B cell (primary cell): ENCODE measurements at regions not wholly inside any gene's neighbourhood (a gene's known extent, or its start where the extent isn't known, plus 50 kb on each side); places are given as distances from the start of the nearest gene placed in this dataset.

Experiments used
- ATAC-seq: fragments of 200-7000 bp; cut with Tn5 transposase; one replicate; pipeline ENCODE4 v1.10.0; 2021; ENCODE audit warnings: low read depth, mild to moderate bottlenecking, moderate number of reproducible peaks, moderate library complexity
- CTCF ChIA-PET: fragments of 350-600 bp; sonication (Branson Sonifier 250); formaldehyde crosslinking; loops from one replicate; lab custom pipeline; 2021; ENCODE audit warnings: antibody characterized with exemption, inconsistent platforms; lab: Charles Lee
- POLR2A ChIA-PET: fragments of 350-600 bp; sonication (Branson Sonifier 250); formaldehyde crosslinking; loops from one replicate; lab custom pipeline; 2021; ENCODE audit warnings: antibody characterized with exemption; lab: Charles Lee
- DNase-seq: peaks from one replicate; pipeline ENCODE4 v3.0.0; 2013
- H2AFZ ChIP-seq: 2 replicates; pipeline ENCODE4 v1.6.1; 2012; ENCODE audit warnings: mild to moderate bottlenecking, low read depth, low read length; ENCODE audit not compliant: insufficient read depth, poor library complexity, severe bottlenecking
- H3K27ac ChIP-seq, 2 donors: 1 replicate in 1 of 2; 2 replicates in 1 of 2; pipeline ENCODE4 v1.5.1; 2012 to 2013; ENCODE audit warnings: low read length in 2 of 2, mild to moderate bottlenecking in 2 of 2, moderate library complexity in 1 of 2
- H3K27me3 ChIP-seq, 4 experiments: fragments of 200-600 bp in 1 of 4; sonication (generic) in 1 of 4; replicated peaks in 1 of 4; 1 replicate in 2 of 4; 2 replicates in 2 of 4; pipeline versions ENCODE4 v1.6.1 to v1.7.0; 2013 to 2016; ENCODE audit warnings: low read length in 3 of 4, mild to moderate bottlenecking in 2 of 4, mixed read lengths in 1 of 4, moderate library complexity in 1 of 4; ENCODE audit not compliant: insufficient read depth in 4 of 4, control insufficient read depth in 3 of 4; ENCODE audit errors: control extremely low read depth in 1 of 4
- H3K36me3 ChIP-seq, 2 experiments: replicated peaks in 1 of 2; 1 replicate in 1 of 2; 2 replicates in 1 of 2; pipeline versions ENCODE4 v1.6.1 to v1.7.1; 2013; ENCODE audit warnings: low read length in 1 of 2; ENCODE audit not compliant: insufficient read depth in 2 of 2, control insufficient read depth in 1 of 2; ENCODE audit errors: control extremely low read depth in 1 of 2, extremely low read depth in 1 of 2
- H3K4me1 ChIP-seq, 2 donors: fragments of 200-600 bp in 1 of 2; sonication (generic) in 1 of 2; 1 replicate in 1 of 2; 2 replicates in 1 of 2; pipeline versions ENCODE4 v1.5.1 to v1.6.1; 2013 to 2017; ENCODE audit warnings: low read length in 2 of 2; ENCODE audit not compliant: control insufficient read depth in 2 of 2, insufficient read depth in 2 of 2
- H3K4me2 ChIP-seq: replicated peaks from 2 replicates; pipeline ENCODE3; 2012; ENCODE audit warnings: mild to moderate bottlenecking, low read depth, low read length; ENCODE audit not compliant: poor library complexity, severe bottlenecking
- H3K4me3 ChIP-seq, 5 experiments: fragments of 200-600 bp in 1 of 5; sonication (generic) in 1 of 5; 1 replicate in 3 of 5; 2 replicates in 2 of 5; pipeline versions ENCODE4 v1.5.1 to v1.7.0; 2011 to 2016; ENCODE audit warnings: low read length in 4 of 5, mild to moderate bottlenecking in 4 of 5, low read depth in 2 of 5, control low read depth in 1 of 5, moderate library complexity in 1 of 5; ENCODE audit not compliant: insufficient read depth in 1 of 5; ENCODE audit errors: control extremely low read depth in 1 of 5, extremely low read depth in 1 of 5
- H3K79me2 ChIP-seq: fragments of 200-600 bp; sonication (generic); one replicate; pipeline ENCODE4 v1.6.0; 2016; ENCODE audit warnings: low read length; ENCODE audit not compliant: control insufficient read depth, insufficient read depth
- H3K9ac ChIP-seq: fragments of 200-600 bp; sonication (generic); 2 replicates; pipeline ENCODE4 v1.6.1; 2017; ENCODE audit warnings: mild to moderate bottlenecking, low read length, moderate library complexity
- H3K9me3 ChIP-seq, 3 donors: one replicate each; pipeline versions ENCODE4 v1.6.1 to v1.7.1; 2013; ENCODE audit warnings: low read length in 2 of 3; ENCODE audit not compliant: control insufficient read depth in 2 of 3, insufficient read depth in 1 of 3; ENCODE audit errors: control extremely low read depth in 1 of 3
- H4K20me1 ChIP-seq: 2 replicates; pipeline ENCODE4 v1.6.0; 2012; ENCODE audit warnings: mild to moderate bottlenecking, low read length; ENCODE audit not compliant: insufficient read depth, control insufficient read depth, poor library complexity, severe bottlenecking
- H3K27ac Mint-ChIP-seq: one replicate; pipeline ENCODE4 v1.8.0; 2021; ENCODE audit warnings: mixed read lengths
- H3K27me3 Mint-ChIP-seq: one replicate; pipeline ENCODE4 v1.8.0; 2021; ENCODE audit warnings: mixed read lengths
- H3K4me1 Mint-ChIP-seq: one replicate; pipeline ENCODE4 v1.8.0; 2021; ENCODE audit warnings: mixed read lengths
- H3K4me3 Mint-ChIP-seq: one replicate; pipeline ENCODE4 v1.8.0; 2021; ENCODE audit warnings: mixed read lengths
- H3K9me3 Mint-ChIP-seq: one replicate; pipeline ENCODE4 v1.8.0; 2022; ENCODE audit warnings: mixed read lengths; ENCODE audit not compliant: insufficient read depth
- EZH2 ChIP-seq: IDR thresholded peaks from 2 replicates; pipeline ENCODE4 v1.6.1; 2012; ENCODE audit warnings: borderline replicate concordance, low read depth, mild to moderate bottlenecking, moderate library complexity, low read length; ENCODE audit not compliant: insufficient read depth, poor library complexity, severe bottlenecking
- WGBS: methylation state at CpG from one replicate; pipeline ENCODE4 v1.1.5; 2013; ENCODE audit warnings: missing lambda C conversion rate; ENCODE audit not compliant: insufficient coverage; 5-methylcytosine and 5-hydroxymethylcytosine counted together
- intact Hi-C: fragments of 100-400 bp; cut with micrococcal nuclease; formaldehyde crosslinking; loops from one replicate; pipeline ENCODE4 v1.10.0; 2022
- TF ChIP-seq, protein P1 (sequence below): fragments of 200-600 bp; IDR thresholded peaks from one replicate; pipeline ENCODE4 v1.8.0; 2022; ENCODE audit warnings: antibody characterized with exemption, mild to moderate bottlenecking

GRCh38 chr6:104019075-104019753 lies 840.5 kb downstream of the HACE1 start:
- POLR2A ChIA-PET: no interaction called here
- no peaks in the 10 kb centered on the region for H4K20me1 ChIP-seq
- Mint-ChIP-seq H3K27me3 (no peaks in the 10 kb centered on the region), H3K4me1 (no peaks in the 10 kb centered on the region), H3K27ac (no peak overlapping the region), H3K9me3 (no peaks in the 10 kb centered on the region), H3K4me3 (no peak overlapping the region)
- no peak overlapping the region for H3K4me2 ChIP-seq
- no peak overlapping the region for H3K4me3 ChIP-seq
- H3K27ac ChIP-seq: no peak overlapping the region
- ATAC-seq: no peak
- H3K79me2 ChIP-seq: no peaks in the 10 kb centered on the region
- intact Hi-C loops: no loop called here
- CTCF ChIA-PET: no interaction called here
- no peak overlapping the region for H3K9ac ChIP-seq
- no peaks in the 10 kb centered on the region for H3K27me3 ChIP-seq
- DNase-seq: no peak
- peaks cover 0 to 6% (median 0%) of the 10 kb centered on the region in 3 donors for H3K9me3 ChIP-seq
- H3K4me1 ChIP-seq: no peaks in the 10 kb centered on the region
- 89% methylated on average over 8 of the region's 8 CpGs for WGBS
- no peaks in the 10 kb centered on the region for H3K36me3 ChIP-seq
- no peak for TF ChIP-seq EZH2
- TF ChIP-seq, protein P1, sequence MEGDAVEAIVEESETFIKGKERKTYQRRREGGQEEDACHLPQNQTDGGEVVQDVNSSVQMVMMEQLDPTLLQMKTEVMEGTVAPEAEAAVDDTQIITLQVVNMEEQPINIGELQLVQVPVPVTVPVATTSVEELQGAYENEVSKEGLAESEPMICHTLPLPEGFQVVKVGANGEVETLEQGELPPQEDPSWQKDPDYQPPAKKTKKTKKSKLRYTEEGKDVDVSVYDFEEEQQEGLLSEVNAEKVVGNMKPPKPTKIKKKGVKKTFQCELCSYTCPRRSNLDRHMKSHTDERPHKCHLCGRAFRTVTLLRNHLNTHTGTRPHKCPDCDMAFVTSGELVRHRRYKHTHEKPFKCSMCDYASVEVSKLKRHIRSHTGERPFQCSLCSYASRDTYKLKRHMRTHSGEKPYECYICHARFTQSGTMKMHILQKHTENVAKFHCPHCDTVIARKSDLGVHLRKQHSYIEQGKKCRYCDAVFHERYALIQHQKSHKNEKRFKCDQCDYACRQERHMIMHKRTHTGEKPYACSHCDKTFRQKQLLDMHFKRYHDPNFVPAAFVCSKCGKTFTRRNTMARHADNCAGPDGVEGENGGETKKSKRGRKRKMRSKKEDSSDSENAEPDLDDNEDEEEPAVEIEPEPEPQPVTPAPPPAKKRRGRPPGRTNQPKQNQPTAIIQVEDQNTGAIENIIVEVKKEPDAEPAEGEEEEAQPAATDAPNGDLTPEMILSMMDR: no peak
- H2AFZ ChIP-seq: no peak overlapping the region

- H3K4me1 ChIP-seq: no peaks in the 10 kb centered on the region
- TF ChIP-seq, protein P1: no peak
- TF ChIP-seq EZH2: no peak
- no peak overlapping the region for H3K4me3 ChIP-seq
- POLR2A ChIA-PET: no interaction called here
- 78% methylated on average over 4 of the region's 6 CpGs for WGBS
- no peaks in the 10 kb centered on the region for H4K20me1 ChIP-seq
- H3K36me3 ChIP-seq: no peaks in the 10 kb centered on the region
- intact Hi-C loops: no loop called here
- H2AFZ ChIP-seq: no peak overlapping the region
- no peaks in the 10 kb centered on the region for H3K27me3 Mint-ChIP-seq
- H3K9me3 Mint-ChIP-seq: no peaks in the 10 kb centered on the region
- no peaks in the 10 kb centered on the region for H3K4me1 Mint-ChIP-seq
- H3K27ac ChIP-seq: no peak overlapping the region
- no peak overlapping the region for H3K27ac Mint-ChIP-seq
- H3K9ac ChIP-seq: no peak overlapping the region
- H3K27me3 ChIP-seq: no peaks in the 10 kb centered on the region
- H3K79me2 ChIP-seq: no peaks in the 10 kb centered on the region
- H3K4me2 ChIP-seq: no peak overlapping the region
- CTCF ChIA-PET: no interaction called here
- peaks cover 0 to 6% (median 0%) of the 10 kb centered on the region in 3 donors for H3K9me3 ChIP-seq
- ATAC-seq (no peak), DNase-seq (no peak)
- no peak overlapping the region for H3K4me3 Mint-ChIP-seq
These were observed 842.0 kb downstream of the HACE1 start for GRCh38 chr6:104017410-104018381.
